Stimulated activated naive B cell treated with anti-CD40 and anti-IgM and Interleukin-4, amounts not matched to agents 10 μg/mL and 1 μg/mL and 100 μg/mL, for 72 hours (primary cell): ENCODE measurements at regions not wholly inside any gene's neighbourhood (a gene's known extent, or its start where the extent isn't known, plus 50 kb on each side); places are given as distances from the start of the nearest gene placed in this dataset.

Source experiments
- ATAC-seq, 2 donors: fragments of 150-1000 bp; cut with Tn5 transposase; replicated peaks; 2 replicates each; pipeline ENCODE4 v1.10.0; 2021; ENCODE audit warnings: moderate library complexity in 1 of 2
- DNase-seq: peaks from one replicate; pipeline ENCODE4 v3.0.0; 2021
- H3K27ac Mint-ChIP-seq: one replicate; pipeline ENCODE4 v1.8.0; 2022; ENCODE audit warnings: mild to moderate bottlenecking, mixed read lengths
- H3K27me3 Mint-ChIP-seq, 2 donors: one replicate each; pipeline ENCODE4 v1.8.0; 2022; ENCODE audit warnings: mixed read lengths in 2 of 2
- H3K36me3 Mint-ChIP-seq, 2 donors: one replicate each; pipeline ENCODE4 v1.8.0; 2022; ENCODE audit warnings: mixed read lengths in 2 of 2, mild to moderate bottlenecking in 1 of 2
- H3K4me1 Mint-ChIP-seq, 2 donors: one replicate each; pipeline ENCODE4 v1.8.0; 2022; ENCODE audit warnings: mixed read lengths in 2 of 2, mild to moderate bottlenecking in 1 of 2
- H3K4me3 Mint-ChIP-seq, 2 donors: one replicate each; pipeline ENCODE4 v1.8.0; 2022; ENCODE audit warnings: mild to moderate bottlenecking in 2 of 2, mixed read lengths in 2 of 2, moderate library complexity in 1 of 2
- H3K9me3 Mint-ChIP-seq, 2 donors: one replicate each; pipeline ENCODE4 v1.8.0; 2022; ENCODE audit warnings: mixed read lengths in 2 of 2, mild to moderate bottlenecking in 1 of 2

DNA sequence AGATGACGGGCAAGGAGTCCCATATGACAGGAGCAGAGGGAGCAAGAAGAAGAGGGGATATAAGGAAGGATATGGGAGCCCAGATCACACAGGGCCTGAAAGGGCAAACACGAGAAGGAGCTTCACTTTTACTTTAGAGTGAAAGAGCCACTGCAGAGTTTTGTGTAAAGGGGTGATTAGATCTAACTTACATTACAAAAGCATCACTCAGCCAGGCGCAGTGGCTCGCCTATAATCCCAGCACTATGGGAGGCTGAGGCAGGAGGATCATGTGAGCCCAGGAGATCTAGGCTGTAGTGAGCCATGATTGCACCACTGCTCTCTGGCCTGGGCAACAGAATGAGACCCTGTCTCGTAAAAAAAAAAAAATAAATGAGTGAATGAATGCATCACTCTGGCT, 91.1 kb downstream of the MPP7 start:
- peaks cover 0 to 7% of the 10 kb centered on the region in 2 donors for H3K36me3 Mint-ChIP-seq
- ATAC-seq (no peak), DNase-seq (no peak)
- no peaks in the 10 kb centered on the region for H3K4me1 Mint-ChIP-seq
- H3K27me3 Mint-ChIP-seq: no peaks in the 10 kb centered on the region
- H3K27ac Mint-ChIP-seq: no peak overlapping the region
- H3K4me3 Mint-ChIP-seq: no peak overlapping the region
- H3K9me3 Mint-ChIP-seq: peaks cover 0 to 6% of the 10 kb centered on the region in 2 donors

DNA sequence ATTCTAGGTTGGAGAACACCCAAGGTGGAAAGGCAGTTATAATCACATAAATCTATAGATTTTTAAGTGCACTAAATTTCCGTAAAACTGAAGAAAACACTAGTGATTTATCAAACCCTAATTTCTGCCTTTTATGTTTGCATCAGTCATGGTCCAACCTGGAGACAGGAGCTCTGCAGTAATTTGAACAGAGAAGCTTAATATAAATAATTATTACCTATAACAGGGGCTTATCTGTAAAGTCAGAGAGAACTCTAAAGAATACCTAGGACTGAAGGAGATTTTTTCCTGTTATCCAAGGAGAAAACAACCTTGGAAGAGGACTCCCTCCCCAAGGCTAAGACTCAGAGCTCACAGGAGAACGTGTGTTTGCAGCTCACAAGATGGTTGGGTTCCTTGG, 95.1 kb downstream of the MPP7 start:
- Mint-ChIP-seq H3K36me3 (peaks cover 0 to 3% of the 10 kb centered on the region in 2 donors), H3K27ac (no peak overlapping the region), H3K27me3 (no peaks in the 10 kb centered on the region), H3K9me3 (peaks cover 0 to 9% of the 10 kb centered on the region in 2 donors), H3K4me3 (no peak overlapping the region), H3K4me1 (no peaks in the 10 kb centered on the region)
- ATAC-seq (no peak), DNase-seq (no peak)

DNA sequence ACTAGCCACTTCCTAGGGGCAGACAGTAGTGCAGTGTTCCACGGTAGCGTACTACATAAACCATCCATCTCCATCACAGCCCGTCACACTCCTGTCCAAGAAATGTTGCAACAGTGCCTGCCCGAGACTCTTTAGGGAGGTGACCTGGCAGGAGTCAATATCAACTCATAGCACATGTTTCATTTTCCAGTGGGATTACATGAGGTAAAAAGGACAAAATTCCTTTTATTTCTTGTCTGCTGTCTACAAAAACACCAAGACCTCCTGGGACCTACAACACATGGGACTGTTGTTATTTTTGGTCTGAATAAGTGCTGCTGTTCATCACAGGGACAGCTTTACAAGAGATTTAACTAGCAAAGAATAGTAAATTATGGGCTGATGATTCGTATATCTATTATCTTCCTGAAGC, 99.9 kb downstream of the MPP7 start:
- no peaks in the 10 kb centered on the region for H3K4me1 Mint-ChIP-seq
- no peaks in the 10 kb centered on the region for H3K27me3 Mint-ChIP-seq
- DNase-seq (no peak), ATAC-seq (no peak)
- no peak overlapping the region for H3K27ac Mint-ChIP-seq
- H3K9me3 Mint-ChIP-seq: peaks cover 0 to 6% of the 10 kb centered on the region in 2 donors
- H3K36me3 Mint-ChIP-seq: no peaks in the 10 kb centered on the region
- H3K4me3 Mint-ChIP-seq: no peak overlapping the region

DNA sequence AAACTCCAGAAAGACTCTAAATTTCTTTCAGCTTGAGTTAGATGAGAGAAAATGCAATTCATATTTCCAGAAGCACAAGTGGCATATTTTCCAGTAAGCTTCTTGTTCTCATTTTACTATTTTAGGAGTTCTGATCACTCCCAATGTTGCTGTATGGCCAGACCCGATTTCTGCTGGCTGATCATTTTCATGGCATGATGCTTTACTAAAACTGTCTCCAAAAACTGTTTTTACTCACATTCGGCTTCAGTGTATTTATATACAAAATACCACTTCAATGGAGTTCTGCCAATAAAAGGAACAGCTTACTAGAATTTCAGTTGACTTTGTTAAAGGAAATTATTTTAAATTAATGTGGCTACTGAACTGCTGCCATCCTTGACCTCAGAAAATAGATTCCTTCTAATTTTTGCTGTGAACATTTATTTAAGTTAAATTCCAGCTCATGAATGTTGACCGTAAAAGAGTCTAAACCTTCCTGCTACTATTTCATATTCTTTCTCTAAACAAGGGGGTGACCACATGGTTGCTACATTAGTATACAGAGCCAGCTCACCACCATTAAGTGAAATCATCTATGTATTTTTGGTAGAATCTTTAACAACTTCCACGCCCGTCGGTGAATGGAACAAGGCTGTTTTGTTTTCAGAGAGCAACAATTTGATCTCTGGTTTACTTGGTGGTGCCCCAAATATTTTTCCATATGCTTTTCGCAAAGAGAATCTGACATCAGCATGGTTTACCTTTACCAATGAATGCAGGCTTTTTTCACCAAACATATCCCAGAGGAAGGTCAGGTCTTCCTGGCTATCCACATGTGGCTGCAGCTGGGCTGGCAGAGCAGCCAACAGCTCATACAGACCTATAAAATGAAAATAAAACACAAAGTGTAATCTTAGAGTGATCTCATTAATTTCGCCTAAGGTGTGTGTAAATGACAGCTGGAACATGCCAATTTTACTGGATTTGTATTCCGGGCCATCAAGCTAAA, 101.2 kb downstream of the MPP7 start:
- H3K9me3 Mint-ChIP-seq: peaks cover 0 to 3% of the 10 kb centered on the region in 2 donors
- no peak for ATAC-seq
- H3K27me3 Mint-ChIP-seq: no peaks in the 10 kb centered on the region

DNA sequence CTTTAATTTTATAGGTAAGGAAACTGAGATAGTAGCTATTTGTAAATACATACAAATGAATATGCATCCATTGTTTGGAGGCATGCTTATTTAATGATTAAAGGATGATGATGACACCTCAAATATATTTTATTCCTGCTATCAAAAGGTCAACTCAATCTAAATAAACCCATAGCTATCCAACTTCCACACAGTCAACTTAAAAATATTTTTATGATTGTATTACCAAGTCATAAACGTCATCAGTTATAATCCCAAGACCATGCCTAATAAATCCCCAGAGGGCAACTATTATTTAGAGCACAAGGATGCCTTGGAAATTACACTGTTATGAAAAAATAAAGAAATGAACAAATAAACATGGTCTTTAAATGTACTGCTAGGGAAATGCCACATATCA, 102.1 kb downstream of the MPP7 start:
- DNase-seq (no peak), ATAC-seq (no peak)
- no peaks in the 10 kb centered on the region for H3K36me3 Mint-ChIP-seq
- no peaks in the 10 kb centered on the region for H3K27me3 Mint-ChIP-seq
- no peaks in the 10 kb centered on the region for H3K4me1 Mint-ChIP-seq
- H3K9me3 Mint-ChIP-seq: peaks cover 0 to 3% of the 10 kb centered on the region in 2 donors
- H3K27ac Mint-ChIP-seq: no peak overlapping the region
- no peak overlapping the region for H3K4me3 Mint-ChIP-seq

More for the DNA sequence above, 101.2 kb downstream of the MPP7 start:
- no peak for DNase-seq
- H3K4me1 Mint-ChIP-seq: no peaks in the 10 kb centered on the region
- H3K4me3 Mint-ChIP-seq: no peak overlapping the region
- no peaks in the 10 kb centered on the region for H3K36me3 Mint-ChIP-seq
- H3K27ac Mint-ChIP-seq: no peak overlapping the region

DNA sequence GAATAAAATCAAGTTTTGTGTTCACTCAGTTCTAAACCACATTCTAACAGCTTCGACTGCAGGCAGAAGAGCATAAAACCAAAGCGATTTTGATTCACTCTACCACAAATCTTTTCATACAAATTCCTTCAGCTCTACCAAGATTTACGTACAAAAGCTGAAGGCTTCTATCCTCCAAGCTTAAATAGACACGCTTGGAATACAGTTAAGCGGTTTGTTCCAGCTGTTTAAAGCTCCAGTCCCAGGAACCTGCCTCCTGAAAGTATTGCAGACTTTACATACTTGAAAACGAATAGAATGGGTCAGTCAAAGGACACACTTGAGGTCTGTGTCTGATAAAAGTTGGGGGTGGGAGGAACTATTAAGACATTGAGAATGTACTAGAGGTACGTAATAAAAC, 102.9 kb downstream of the MPP7 start:
- H3K27ac Mint-ChIP-seq: no peak overlapping the region
- ATAC-seq: no peak

GRCh38 chr10:28190196-28190595, 112.7 kb downstream of the MPP7 start:
- H3K4me3 Mint-ChIP-seq: no peak overlapping the region
- no peaks in the 10 kb centered on the region for H3K36me3 Mint-ChIP-seq
- DNase-seq (no peak), ATAC-seq (no peak)
- no peaks in the 10 kb centered on the region for H3K9me3 Mint-ChIP-seq
- no peaks in the 10 kb centered on the region for H3K27me3 Mint-ChIP-seq
- H3K4me1 Mint-ChIP-seq: no peaks in the 10 kb centered on the region
- no peak overlapping the region for H3K27ac Mint-ChIP-seq

More for the DNA sequence above, 102.9 kb downstream of the MPP7 start:
- Mint-ChIP-seq H3K9me3 (no peaks in the 10 kb centered on the region), H3K4me1 (no peaks in the 10 kb centered on the region), H3K27me3 (no peaks in the 10 kb centered on the region), H3K36me3 (peaks cover 0 to 2% of the 10 kb centered on the region in 2 donors), H3K4me3 (no peak overlapping the region)
- DNase-seq: no peak

GRCh38 chr10:28188526-28188925, 114.3 kb downstream of the MPP7 start:
- no peaks in the 10 kb centered on the region for H3K9me3 Mint-ChIP-seq
- DNase-seq (no peak), ATAC-seq (no peak)
- no peaks in the 10 kb centered on the region for H3K4me1 Mint-ChIP-seq
- no peak overlapping the region for H3K27ac Mint-ChIP-seq
- H3K4me3 Mint-ChIP-seq: no peak overlapping the region
- no peaks in the 10 kb centered on the region for H3K36me3 Mint-ChIP-seq
- H3K27me3 Mint-ChIP-seq: no peaks in the 10 kb centered on the region

DNA sequence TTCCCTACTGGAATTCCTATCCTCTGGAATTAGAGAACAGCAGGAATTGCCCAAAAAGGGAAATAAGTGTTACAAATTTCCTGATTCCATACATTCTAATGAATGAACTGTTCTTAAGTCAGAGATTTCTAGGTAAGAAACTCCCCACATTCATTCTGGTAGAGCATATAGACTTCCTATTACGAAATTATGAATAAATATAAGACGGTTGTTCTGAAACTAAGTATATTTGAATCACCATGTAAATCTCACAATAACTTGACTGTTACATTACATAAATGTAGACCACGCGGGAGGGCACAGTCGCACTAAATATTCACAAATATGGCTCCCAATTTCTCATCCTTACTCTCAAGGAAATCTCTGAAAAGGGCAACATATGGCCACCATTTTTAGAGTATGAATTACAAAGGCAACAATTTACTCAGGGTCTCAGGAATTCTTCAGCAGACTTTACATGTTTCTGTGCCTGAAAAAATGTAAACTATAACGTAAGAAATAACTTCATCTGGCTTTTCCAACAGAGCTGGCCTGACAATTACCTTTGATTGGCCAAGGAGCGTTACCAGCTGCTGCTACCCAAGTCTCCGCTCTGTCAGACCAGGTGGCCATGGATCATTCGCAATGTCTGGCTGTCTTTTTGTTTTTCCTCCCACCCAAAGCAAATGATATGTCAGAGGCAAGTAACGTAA, 115.8 kb downstream of the MPP7 start:
- DNase-seq: no peak
- H3K27ac Mint-ChIP-seq: no peak overlapping the region
- H3K9me3 Mint-ChIP-seq: no peaks in the 10 kb centered on the region

DNA sequence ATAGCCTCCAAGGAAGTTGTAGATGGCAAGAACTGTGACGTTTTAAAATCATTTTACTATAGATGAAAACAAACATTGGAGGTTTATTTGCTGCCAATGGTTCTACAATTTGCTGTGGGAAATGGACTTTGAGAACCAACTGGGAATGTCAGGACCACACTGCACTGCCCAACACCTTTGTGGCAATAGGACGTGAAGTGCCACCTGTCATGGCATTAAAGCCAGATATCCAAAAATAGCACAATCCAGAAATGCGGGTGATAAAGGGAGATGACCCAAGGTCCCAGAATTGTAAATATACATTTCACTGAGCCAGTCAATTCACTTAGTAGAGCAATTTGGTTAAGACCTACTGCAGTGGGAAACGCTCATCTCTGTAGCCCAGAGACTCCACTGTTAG, 116.4 kb downstream of the MPP7 start:
- ATAC-seq (no peak), DNase-seq (no peak)
- Mint-ChIP-seq H3K27me3 (no peaks in the 10 kb centered on the region), H3K27ac (no peak overlapping the region), H3K9me3 (no peaks in the 10 kb centered on the region), H3K36me3 (no peaks in the 10 kb centered on the region), H3K4me3 (no peak overlapping the region), H3K4me1 (no peaks in the 10 kb centered on the region)

More for the DNA sequence above, 115.8 kb downstream of the MPP7 start:
- no peaks in the 10 kb centered on the region for H3K27me3 Mint-ChIP-seq
- no peak overlapping the region for H3K4me3 Mint-ChIP-seq
- H3K4me1 Mint-ChIP-seq: no peaks in the 10 kb centered on the region
- no peaks in the 10 kb centered on the region for H3K36me3 Mint-ChIP-seq
- no peak for ATAC-seq

- no peaks in the 10 kb centered on the region for H3K27me3 Mint-ChIP-seq
- no peaks in the 10 kb centered on the region for H3K36me3 Mint-ChIP-seq
- H3K4me3 Mint-ChIP-seq: no peak overlapping the region
- H3K4me1 Mint-ChIP-seq: no peaks in the 10 kb centered on the region
- no peaks in the 10 kb centered on the region for H3K9me3 Mint-ChIP-seq
- no peak overlapping the region for H3K27ac Mint-ChIP-seq
- ATAC-seq (no peak), DNase-seq (no peak)
These were observed 118.1 kb downstream of the MPP7 start for GRCh38 chr10:28184810-28185209.

- Mint-ChIP-seq H3K9me3 (no peaks in the 10 kb centered on the region), H3K27me3 (no peaks in the 10 kb centered on the region), H3K4me3 (no peak overlapping the region), H3K4me1 (peaks cover 12 to 16% of the 10 kb centered on the region in 2 donors), H3K27ac (no peak overlapping the region), H3K36me3 (no peaks in the 10 kb centered on the region)
- no peak for ATAC-seq
- DNase-seq: no peak
These were observed 121.3 kb downstream of the MPP7 start for GRCh38 chr10:28181478-28182096.

GRCh38 chr10:28180654-28181053, 122.2 kb downstream of the MPP7 start:
- peaks cover 12 to 16% of the 10 kb centered on the region in 2 donors for H3K4me1 Mint-ChIP-seq
- H3K9me3 Mint-ChIP-seq: no peaks in the 10 kb centered on the region
- DNase-seq (no peak), ATAC-seq (no peak)
- H3K4me3 Mint-ChIP-seq: no peak overlapping the region
- no peaks in the 10 kb centered on the region for H3K27me3 Mint-ChIP-seq
- no peak overlapping the region for H3K27ac Mint-ChIP-seq
- H3K36me3 Mint-ChIP-seq: no peaks in the 10 kb centered on the region

DNA sequence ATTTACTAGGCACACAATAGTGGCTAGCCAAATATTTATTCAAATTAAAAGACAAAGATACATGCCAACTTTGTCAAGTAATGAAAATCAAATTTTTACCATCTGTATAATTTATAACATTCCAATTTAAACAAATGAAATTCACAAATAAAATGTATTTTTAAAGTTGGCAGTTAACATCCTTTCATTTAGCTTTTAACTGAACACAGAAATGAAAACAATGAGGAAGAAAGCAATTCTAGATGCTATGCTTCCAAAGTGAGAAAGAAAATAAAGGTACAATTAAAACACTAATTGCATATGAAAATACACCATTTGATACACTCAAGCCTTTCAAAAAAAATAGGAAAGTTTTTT, 123.1 kb downstream of the MPP7 start:
- Mint-ChIP-seq H3K9me3 (no peaks in the 10 kb centered on the region), H3K4me3 (no peak overlapping the region), H3K36me3 (no peaks in the 10 kb centered on the region), H3K27me3 (no peaks in the 10 kb centered on the region), H3K27ac (no peak overlapping the region), H3K4me1 (peaks cover 12 to 16% of the 10 kb centered on the region in 2 donors)
- ATAC-seq: no peak
- DNase-seq: no peak
